ENCODE measurements at regions not wholly inside any gene's neighbourhood (a gene's known extent, or its start where the extent isn't known, plus 50 kb on each side); places are given as distances from the start of the nearest gene placed in this dataset.

DNA sequence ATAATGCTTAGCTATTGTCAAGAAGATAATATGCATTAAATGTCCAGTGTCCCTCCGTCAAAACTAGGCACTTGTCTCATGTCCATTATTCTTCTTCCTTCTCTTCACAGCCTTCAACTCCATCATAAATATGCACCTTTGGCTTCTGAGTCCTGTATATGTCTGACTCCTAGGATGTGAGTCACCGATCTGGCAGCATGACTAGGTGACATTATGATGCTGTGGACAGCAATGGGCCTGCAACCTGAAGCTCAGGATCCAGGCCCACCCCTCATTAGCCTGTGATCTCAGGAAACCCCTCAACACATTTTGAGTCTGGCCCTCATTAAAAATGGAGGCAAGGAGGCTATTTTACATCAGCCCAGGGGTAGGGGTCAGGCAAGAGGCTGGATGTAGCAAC lies 362.5 kb upstream of the ZMIZ1 start:
- TF ChIP-seq CTCF (IDR thresholded peaks at IDR 0.05): no peak

GRCh38 chr10:78706726-78707540 lies 361.8 kb upstream of the ZMIZ1 start:
- no peak overlapping the region for H3K4me3 ChIP-seq
- DNase-seq (ENCODE audit: low spot score) (no peak), ATAC-seq (ENCODE audit: insufficient number of reproducible peaks, low FRiP score, low read depth) (no peak)
- no peaks in the 10 kb centered on the region for H3K4me1 ChIP-seq (ENCODE audit: control insufficient read depth in 1 of 2, low read depth in 2 of 2)
- no peaks in the 10 kb centered on the region for H3K9me3 ChIP-seq
- no peaks in the 10 kb centered on the region for H3K27me3 ChIP-seq (replicated peaks; ENCODE audit: insufficient read depth)
- H3K27ac ChIP-seq: no peak overlapping the region
- no peak for TF ChIP-seq CTCF (IDR thresholded peaks at IDR 0.05)
- no peaks in the 10 kb centered on the region for H3K36me3 ChIP-seq

More for the DNA sequence above, 362.5 kb upstream of the ZMIZ1 start:
- no peaks in the 10 kb centered on the region for H3K27me3 ChIP-seq (replicated peaks; ENCODE audit: insufficient read depth)
- DNase-seq (ENCODE audit: low spot score): no peak
- H3K4me1 ChIP-seq (ENCODE audit: control insufficient read depth in 1 of 2, low read depth in 2 of 2): no peaks in the 10 kb centered on the region
- no peaks in the 10 kb centered on the region for H3K36me3 ChIP-seq
- H3K4me3 ChIP-seq: no peak overlapping the region
- no peak for ATAC-seq (ENCODE audit: insufficient number of reproducible peaks, low FRiP score, low read depth)
- H3K27ac ChIP-seq: no peak overlapping the region
- H3K9me3 ChIP-seq: no peaks in the 10 kb centered on the region

- no peak for DNase-seq (ENCODE audit: low spot score)
- Histone ChIP-seq H3K4me1 (ENCODE audit: control insufficient read depth in 1 of 2, low read depth in 2 of 2) (no peaks in the 10 kb centered on the region), H3K4me3 (no peak overlapping the region), H3K9me3 (no peaks in the 10 kb centered on the region), H3K27me3 (replicated peaks; ENCODE audit: insufficient read depth) (no peaks in the 10 kb centered on the region), H3K36me3 (no peaks in the 10 kb centered on the region), H3K27ac (no peak overlapping the region)
- TF ChIP-seq CTCF (IDR thresholded peaks at IDR 0.05): no peak
- no peak for ATAC-seq (ENCODE audit: insufficient number of reproducible peaks, low FRiP score, low read depth)
These were observed 361.0 kb upstream of the ZMIZ1 start for GRCh38 chr10:78707745-78708144.

- Histone ChIP-seq H3K4me3 (no peak overlapping the region), H3K4me1 (ENCODE audit: control insufficient read depth in 1 of 2, low read depth in 2 of 2) (peaks cover 2 to 6% of the 10 kb centered on the region in 2 donors), H3K27ac (no peak overlapping the region), H3K27me3 (replicated peaks; ENCODE audit: insufficient read depth) (no peaks in the 10 kb centered on the region), H3K36me3 (no peaks in the 10 kb centered on the region), H3K9me3 (no peaks in the 10 kb centered on the region)
- ATAC-seq (ENCODE audit: insufficient number of reproducible peaks, low FRiP score, low read depth) (no peak), DNase-seq (ENCODE audit: low spot score) (no peak)
- TF ChIP-seq CTCF (IDR thresholded peaks at IDR 0.05): no peak
These were observed 356.6 kb upstream of the ZMIZ1 start for GRCh38 chr10:78712147-78712546.

- H3K27ac ChIP-seq: no peak overlapping the region
- ATAC-seq (ENCODE audit: insufficient number of reproducible peaks, low FRiP score, low read depth): no peak
- no peak for DNase-seq (ENCODE audit: low spot score)
- H3K36me3 ChIP-seq: no peaks in the 10 kb centered on the region
- no peak overlapping the region for H3K4me3 ChIP-seq
- no peaks in the 10 kb centered on the region for H3K27me3 ChIP-seq (replicated peaks; ENCODE audit: insufficient read depth)
- H3K4me1 ChIP-seq (ENCODE audit: control insufficient read depth in 1 of 2, low read depth in 2 of 2): peaks cover 6 to 21% of the 10 kb centered on the region in 2 donors
- H3K9me3 ChIP-seq: no peaks in the 10 kb centered on the region
- no peak for TF ChIP-seq CTCF (IDR thresholded peaks at IDR 0.05)
These were observed 355.1 kb upstream of the ZMIZ1 start for GRCh38 chr10:78713659-78714058.

Data from thoracic aorta (tissue), 2 donors.